ENCODE measurements at regions not wholly inside any gene's neighbourhood (a gene's known extent, or its start where the extent isn't known, plus 50 kb on each side); places are given as distances from the start of the nearest gene placed in this dataset.
A peak's percentile ranks its signal among the peaks of the same experiment; 100 is the strongest.

DNA sequence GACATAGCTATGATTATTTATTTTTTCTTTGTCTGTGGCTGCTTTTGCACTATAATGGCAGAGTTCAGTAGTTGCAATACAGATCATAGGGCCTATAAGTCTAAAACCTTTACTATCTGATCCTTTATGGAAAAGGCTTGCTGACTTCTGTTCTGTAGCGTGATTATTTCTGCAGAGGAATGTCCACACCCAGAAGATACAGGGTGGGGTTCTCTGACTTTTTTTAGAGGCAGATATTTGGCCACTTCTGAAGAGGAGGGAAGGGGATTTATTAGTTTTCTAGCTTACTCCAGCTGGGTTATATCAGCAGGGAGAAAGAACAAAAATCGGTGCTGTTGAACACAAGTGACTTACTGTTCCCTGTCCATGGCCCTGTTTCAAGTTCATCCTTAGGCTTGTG, 97.6 kb downstream of the RPE65 start:
- TF ChIP-seq YY1 (IDR thresholded peaks at IDR 0.05; ENCODE audit: insufficient read depth, insufficient read length): no peak
- no peak for TF ChIP-seq ZNF274 (IDR thresholded peaks at IDR 0.05; ENCODE audit: low read depth, low read length)
- no peak for TF ChIP-seq SUZ12 (IDR thresholded peaks at IDR 0.05; ENCODE audit: extremely low read depth, insufficient read depth, insufficient read length)

DNA sequence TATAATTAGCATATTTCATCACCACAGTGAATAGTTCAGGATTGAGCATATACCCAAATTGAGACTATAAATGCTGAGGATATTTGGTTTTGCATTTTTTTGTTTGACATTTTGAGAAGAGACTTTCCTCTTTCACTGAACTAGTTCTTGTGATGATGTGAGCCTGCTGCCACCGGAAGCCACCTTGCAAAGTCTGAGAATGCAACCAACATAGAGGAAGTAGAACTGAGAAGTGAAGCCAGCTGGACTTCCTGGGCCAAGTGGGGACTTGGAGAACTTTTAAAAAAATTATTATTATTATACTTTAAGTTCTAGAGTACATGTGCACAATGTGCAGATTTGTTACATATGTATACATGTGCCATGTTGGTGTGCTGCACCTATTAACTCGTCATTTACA, 102.3 kb downstream of the RPE65 start:
- no peak for DNase-seq (ENCODE audit: low read depth, low spot score)
- no peak overlapping the region for H3K9ac ChIP-seq (ENCODE audit: insufficient read length, low read depth)
- TF ChIP-seq SUZ12 (IDR thresholded peaks at IDR 0.05; ENCODE audit: extremely low read depth, insufficient read depth, insufficient read length) (no peak), ZNF274 (IDR thresholded peaks at IDR 0.05; ENCODE audit: low read depth, low read length) (no peak), YY1 (IDR thresholded peaks at IDR 0.05; ENCODE audit: insufficient read depth, insufficient read length) (no peak)

More for the DNA sequence above, 97.6 kb downstream of the RPE65 start:
- H3K9ac ChIP-seq (ENCODE audit: insufficient read length, low read depth): no peak overlapping the region
- no peaks in the 10 kb centered on the region for H3K9me3 ChIP-seq (ENCODE audit: insufficient read depth, low read length)
- no peaks in the 10 kb centered on the region for H3K4me1 ChIP-seq (ENCODE audit: insufficient read depth, insufficient read length)
- no peaks in the 10 kb centered on the region for H3K27me3 ChIP-seq (ENCODE audit: insufficient read depth, insufficient read length)
- no peak overlapping the region for H3K4me3 ChIP-seq (ENCODE audit: insufficient read length, low read depth)
- H3K36me3 ChIP-seq (ENCODE audit: insufficient read depth, insufficient read length, low read length): no peaks in the 10 kb centered on the region
- no peak for DNase-seq (ENCODE audit: low read depth, low spot score)

DNA sequence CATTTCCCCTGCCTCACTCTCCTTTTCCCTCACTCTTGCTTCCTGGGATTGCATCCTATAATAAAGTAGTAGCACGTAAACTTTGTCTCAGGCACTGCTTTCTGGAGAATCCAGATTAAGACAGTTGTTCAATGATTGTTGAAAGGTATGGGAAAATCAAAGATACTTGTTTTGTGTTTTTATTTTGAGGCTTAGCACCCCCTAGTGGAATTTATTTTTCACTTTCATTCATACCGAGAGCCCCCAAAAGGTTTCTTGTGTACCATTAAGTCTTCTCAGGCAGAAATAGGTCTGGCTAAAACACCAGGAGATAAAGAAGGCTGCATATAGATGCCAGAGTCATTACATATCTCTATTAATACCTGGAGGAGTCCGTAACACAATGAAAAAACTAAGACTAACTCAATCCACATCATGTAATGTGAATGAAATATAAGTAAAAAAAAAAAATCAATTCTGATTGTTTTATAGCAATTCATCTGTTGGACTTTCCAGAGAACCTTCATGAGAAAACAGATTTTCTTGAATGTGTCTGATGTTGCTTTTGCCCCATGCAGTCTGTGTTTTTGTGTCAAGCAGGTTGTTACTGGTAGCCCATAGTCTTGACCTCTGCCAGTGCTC, 103.5 kb downstream of the RPE65 start:
- TF ChIP-seq ZNF274 (IDR thresholded peaks at IDR 0.05; ENCODE audit: low read depth, low read length) (no peak), SUZ12 (IDR thresholded peaks at IDR 0.05; ENCODE audit: extremely low read depth, insufficient read depth, insufficient read length) (no peak), YY1 (IDR thresholded peaks at IDR 0.05; ENCODE audit: insufficient read depth, insufficient read length) (no peak)
- Histone ChIP-seq H3K36me3 (ENCODE audit: insufficient read depth, insufficient read length, low read length) (no peaks in the 10 kb centered on the region), H3K9ac (ENCODE audit: insufficient read length, low read depth) (no peak overlapping the region), H3K4me3 (ENCODE audit: insufficient read length, low read depth) (no peak overlapping the region), H3K4me1 (ENCODE audit: insufficient read depth, insufficient read length) (no peaks in the 10 kb centered on the region), H3K27me3 (ENCODE audit: insufficient read depth, insufficient read length) (no peaks in the 10 kb centered on the region), H3K9me3 (ENCODE audit: insufficient read depth, low read length) (no peaks in the 10 kb centered on the region)
- DNase-seq (ENCODE audit: low read depth, low spot score): peak; percentile 33

More for the DNA sequence above, 102.3 kb downstream of the RPE65 start:
- H3K4me3 ChIP-seq (ENCODE audit: insufficient read length, low read depth): no peak overlapping the region
- no peaks in the 10 kb centered on the region for H3K4me1 ChIP-seq (ENCODE audit: insufficient read depth, insufficient read length)
- H3K36me3 ChIP-seq (ENCODE audit: insufficient read depth, insufficient read length, low read length): no peaks in the 10 kb centered on the region
- H3K27me3 ChIP-seq (ENCODE audit: insufficient read depth, insufficient read length): no peaks in the 10 kb centered on the region
- no peaks in the 10 kb centered on the region for H3K9me3 ChIP-seq (ENCODE audit: insufficient read depth, low read length)

DNA sequence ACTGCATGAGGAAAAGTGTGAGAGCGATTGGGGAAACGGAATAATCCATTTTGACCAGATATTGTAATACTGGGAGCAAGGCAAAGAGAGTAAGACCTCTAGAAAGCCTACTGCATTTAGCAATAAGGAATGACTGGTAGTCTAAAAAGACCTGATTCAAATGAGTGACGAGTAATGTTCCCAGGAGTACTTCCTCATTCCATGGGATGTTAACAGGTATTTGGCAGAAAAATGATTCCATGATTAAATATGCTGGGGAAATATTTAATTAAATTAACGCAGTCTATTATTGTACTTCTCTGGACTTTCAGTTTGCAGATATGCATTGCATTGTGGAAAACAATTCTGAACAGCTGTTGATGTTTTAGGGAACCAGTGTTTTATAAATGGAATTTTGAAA, 105.5 kb downstream of the RPE65 start:
- TF ChIP-seq ZNF274 (IDR thresholded peaks at IDR 0.05; ENCODE audit: low read depth, low read length): no peak
- TF ChIP-seq YY1 (IDR thresholded peaks at IDR 0.05; ENCODE audit: insufficient read depth, insufficient read length): no peak
- TF ChIP-seq SUZ12 (IDR thresholded peaks at IDR 0.05; ENCODE audit: extremely low read depth, insufficient read depth, insufficient read length): no peak

DNA sequence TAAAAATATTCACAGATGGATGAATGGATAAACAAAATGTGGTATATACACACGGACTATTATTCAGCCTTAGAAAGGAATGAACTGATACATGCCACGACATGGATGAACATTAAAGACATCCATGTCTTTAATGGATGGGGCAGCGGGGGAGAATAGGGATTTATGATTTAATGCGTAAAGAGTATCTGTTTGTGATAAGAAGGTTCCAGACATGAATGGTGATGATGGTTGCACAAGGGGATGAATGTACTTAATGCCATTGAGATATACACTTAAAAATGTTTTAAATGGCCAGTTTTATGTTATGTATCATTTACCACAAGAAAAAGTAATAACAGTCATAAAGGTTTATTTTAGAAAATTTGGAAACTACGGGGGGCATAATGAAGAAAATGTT, 108.6 kb upstream of the WLS start:
- Histone ChIP-seq H3K4me3 (ENCODE audit: insufficient read length, low read depth) (no peak overlapping the region), H3K27me3 (ENCODE audit: insufficient read depth, insufficient read length) (no peaks in the 10 kb centered on the region), H3K9ac (ENCODE audit: insufficient read length, low read depth) (no peak overlapping the region), H3K36me3 (ENCODE audit: insufficient read depth, insufficient read length, low read length) (no peaks in the 10 kb centered on the region), H3K9me3 (ENCODE audit: insufficient read depth, low read length) (no peaks in the 10 kb centered on the region), H3K4me1 (ENCODE audit: insufficient read depth, insufficient read length) (no peaks in the 10 kb centered on the region)
- no peak for DNase-seq (ENCODE audit: low read depth, low spot score)
- TF ChIP-seq YY1 (IDR thresholded peaks at IDR 0.05; ENCODE audit: insufficient read depth, insufficient read length) (no peak), SUZ12 (IDR thresholded peaks at IDR 0.05; ENCODE audit: extremely low read depth, insufficient read depth, insufficient read length) (no peak), ZNF274 (IDR thresholded peaks at IDR 0.05; ENCODE audit: low read depth, low read length) (no peak)

More for the DNA sequence above, 105.5 kb downstream of the RPE65 start:
- no peaks in the 10 kb centered on the region for H3K27me3 ChIP-seq (ENCODE audit: insufficient read depth, insufficient read length)
- DNase-seq (ENCODE audit: low read depth, low spot score): no peak
- no peaks in the 10 kb centered on the region for H3K9me3 ChIP-seq (ENCODE audit: insufficient read depth, low read length)
- H3K36me3 ChIP-seq (ENCODE audit: insufficient read depth, insufficient read length, low read length): no peaks in the 10 kb centered on the region
- H3K4me3 ChIP-seq (ENCODE audit: insufficient read length, low read depth): no peak overlapping the region
- no peak overlapping the region for H3K9ac ChIP-seq (ENCODE audit: insufficient read length, low read depth)
- no peaks in the 10 kb centered on the region for H3K4me1 ChIP-seq (ENCODE audit: insufficient read depth, insufficient read length)

DNA sequence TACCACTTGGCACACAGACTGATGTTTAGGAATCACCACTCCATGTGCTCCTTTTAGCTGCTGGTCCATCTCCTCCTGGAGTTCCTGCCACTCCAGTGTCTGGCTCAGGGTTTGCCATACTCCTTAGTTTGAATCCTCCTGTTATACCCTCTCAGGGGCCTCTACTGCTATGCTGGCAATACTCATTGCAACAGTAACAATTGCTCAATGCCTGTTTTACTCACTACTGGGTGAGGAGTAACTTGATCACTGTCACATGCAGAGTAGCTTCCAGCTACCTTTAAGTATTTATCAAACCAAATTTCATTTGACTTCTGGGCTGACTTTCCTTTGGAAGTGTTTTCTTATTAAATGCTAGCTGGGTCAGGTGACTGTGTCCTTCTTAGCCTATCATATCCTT, 107.2 kb upstream of the WLS start:
- DNase-seq (ENCODE audit: low read depth, low spot score): no peak
- no peaks in the 10 kb centered on the region for H3K4me1 ChIP-seq (ENCODE audit: insufficient read depth, insufficient read length)
- H3K36me3 ChIP-seq (ENCODE audit: insufficient read depth, insufficient read length, low read length): no peaks in the 10 kb centered on the region
- no peaks in the 10 kb centered on the region for H3K9me3 ChIP-seq (ENCODE audit: insufficient read depth, low read length)
- TF ChIP-seq ZNF274 (IDR thresholded peaks at IDR 0.05; ENCODE audit: low read depth, low read length) (no peak), SUZ12 (IDR thresholded peaks at IDR 0.05; ENCODE audit: extremely low read depth, insufficient read depth, insufficient read length) (no peak), YY1 (IDR thresholded peaks at IDR 0.05; ENCODE audit: insufficient read depth, insufficient read length) (no peak)
- no peak overlapping the region for H3K9ac ChIP-seq (ENCODE audit: insufficient read length, low read depth)
- H3K4me3 ChIP-seq (ENCODE audit: insufficient read length, low read depth): no peak overlapping the region
- H3K27me3 ChIP-seq (ENCODE audit: insufficient read depth, insufficient read length): no peaks in the 10 kb centered on the region

DNA sequence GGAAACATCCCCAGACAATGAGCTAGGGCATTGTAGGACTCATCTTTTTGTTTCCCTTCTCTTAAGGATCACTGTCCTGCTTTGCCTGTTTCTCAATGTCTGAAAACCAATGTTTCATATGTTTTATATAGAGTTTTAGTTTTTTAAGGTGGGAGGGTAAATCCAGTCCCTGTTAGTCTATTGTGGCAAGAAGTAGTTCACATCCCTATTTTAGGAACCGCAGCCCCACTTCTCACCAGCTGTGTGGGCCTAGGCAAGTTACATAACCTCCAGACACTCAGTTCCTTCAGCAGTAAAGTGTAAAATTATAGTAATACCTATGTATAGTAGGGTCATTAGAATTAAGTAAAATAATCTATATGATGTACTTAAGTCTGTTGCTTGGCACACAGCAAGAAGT, 105.8 kb upstream of the WLS start:
- DNase-seq (ENCODE audit: low read depth, low spot score): no peak
- H3K27me3 ChIP-seq (ENCODE audit: insufficient read depth, insufficient read length): no peaks in the 10 kb centered on the region
- TF ChIP-seq ZNF274 (IDR thresholded peaks at IDR 0.05; ENCODE audit: low read depth, low read length) (no peak), YY1 (IDR thresholded peaks at IDR 0.05; ENCODE audit: insufficient read depth, insufficient read length) (no peak), SUZ12 (IDR thresholded peaks at IDR 0.05; ENCODE audit: extremely low read depth, insufficient read depth, insufficient read length) (no peak)

More for the DNA sequence above, 105.8 kb upstream of the WLS start:
- H3K9me3 ChIP-seq (ENCODE audit: insufficient read depth, low read length): no peaks in the 10 kb centered on the region
- H3K36me3 ChIP-seq (ENCODE audit: insufficient read depth, insufficient read length, low read length): no peaks in the 10 kb centered on the region
- H3K4me3 ChIP-seq (ENCODE audit: insufficient read length, low read depth): no peak overlapping the region
- H3K9ac ChIP-seq (ENCODE audit: insufficient read length, low read depth): no peak overlapping the region
- H3K4me1 ChIP-seq (ENCODE audit: insufficient read depth, insufficient read length): no peaks in the 10 kb centered on the region

All from NT2/D1 (cell line).